OCI-LY1 (cell line): ENCODE measurements at regions not wholly inside any gene's neighbourhood (a gene's known extent, or its start where the extent isn't known, plus 50 kb on each side); places are given as distances from the start of the nearest gene placed in this dataset.

Experiments
- H2AFZ ChIP-seq: fragments of 200-600 bp; sonication (generic), shearing (Covaris generic); 2 replicates; pipeline ENCODE4 v1.6.0; 2014; ENCODE audit warnings: antibody characterized with exemption, mild to moderate bottlenecking, low read length
- H3F3A ChIP-seq: fragments of 200-600 bp; sonication (generic), shearing (Covaris generic); 2 replicates; pipeline ENCODE4 v1.6.0; 2014; ENCODE audit warnings: mild to moderate bottlenecking, antibody characterized with exemption, low read length, moderate library complexity; ENCODE audit not compliant: insufficient read depth
- H3K27ac ChIP-seq: fragments of 200-600 bp; sonication (generic); 2 replicates; pipeline ENCODE4 v1.5.1; 2014; ENCODE audit warnings: low read length, mixed run types, mild to moderate bottlenecking, low read depth; ENCODE audit not compliant: poor library complexity, severe bottlenecking
- H3K27me3 ChIP-seq: fragments of 200-600 bp; sonication (generic); 2 replicates; pipeline ENCODE4 v1.6.0; 2014; ENCODE audit warnings: antibody characterized with exemption, mild to moderate bottlenecking, low read length, moderate library complexity; ENCODE audit not compliant: insufficient read depth
- H3K36me3 ChIP-seq: fragments of 200-600 bp; sonication (generic); 2 replicates; pipeline ENCODE4 v1.6.1; 2014; ENCODE audit warnings: mild to moderate bottlenecking, antibody characterized with exemption, low read length, moderate library complexity, mixed read lengths; ENCODE audit not compliant: insufficient read depth
- H3K4me1 ChIP-seq: fragments of 200-600 bp; sonication (generic); 2 replicates; pipeline ENCODE4 v1.5.1; 2014; ENCODE audit warnings: mild to moderate bottlenecking, low read length, moderate library complexity; ENCODE audit not compliant: insufficient read depth, severe bottlenecking
- H3K4me2 ChIP-seq: fragments of 200-600 bp; sonication (generic), shearing (Covaris generic); 2 replicates; pipeline ENCODE4 v1.6.1; 2014; ENCODE audit warnings: low read length
- H3K4me3 ChIP-seq: fragments of 200-600 bp; sonication (generic); 2 replicates; pipeline ENCODE4 v1.5.1; 2014; ENCODE audit warnings: low read length, low read depth, mild to moderate bottlenecking, mixed read lengths; ENCODE audit not compliant: poor library complexity, severe bottlenecking
- H3K79me2 ChIP-seq: fragments of 200-600 bp; shearing (Covaris generic); 2 replicates; pipeline ENCODE4 v1.6.1; 2016; ENCODE audit warnings: mixed run types, low read length, mixed read lengths; ENCODE audit not compliant: insufficient read depth
- H3K9ac ChIP-seq: fragments of 200-600 bp; sonication (generic), shearing (Covaris generic); 2 replicates; pipeline ENCODE4 v1.6.1; 2014; ENCODE audit warnings: mild to moderate bottlenecking, low read length, mixed read lengths
- H3K9me2 ChIP-seq: fragments of 200-600 bp; sonication (generic), shearing (Covaris generic); 2 replicates; pipeline ENCODE4 v1.6.1; 2014; ENCODE audit warnings: low read depth, mild to moderate bottlenecking, low read length, mixed read lengths
- H3K9me3 ChIP-seq: fragments of 200-600 bp; shearing (Covaris generic); 2 replicates; pipeline ENCODE4 v1.6.1; 2014; ENCODE audit warnings: low read length, mixed read lengths
- H4K20me1 ChIP-seq: fragments of 200-600 bp; sonication (generic), shearing (Covaris generic); 2 replicates; pipeline ENCODE4 v1.6.0; 2016; ENCODE audit warnings: mild to moderate bottlenecking, low read length; ENCODE audit not compliant: insufficient read depth
- CTCF ChIP-seq: fragments of 200-600 bp; sonication (generic), shearing (Covaris generic); IDR thresholded peaks from 2 replicates; pipeline ENCODE4 v1.5.1; 2017; ENCODE audit warnings: mild to moderate bottlenecking, antibody characterized with exemption, low read length, moderate library complexity, mixed read lengths
- EZH2 ChIP-seq: fragments of 200-600 bp; sonication (generic), shearing (Covaris generic); IDR thresholded peaks from 2 replicates; pipeline ENCODE4 v1.8.0; 2017; ENCODE audit warnings: borderline replicate concordance, mixed run types, mild to moderate bottlenecking, antibody characterized with exemption, low read length, moderate library complexity, mixed read lengths

- H3F3A ChIP-seq: no peaks in the 10 kb centered on the region
- H3K9me2 ChIP-seq: no peaks in the 10 kb centered on the region
- no peak for TF ChIP-seq EZH2
- no peak for TF ChIP-seq CTCF
- no peaks in the 10 kb centered on the region for H3K36me3 ChIP-seq
- H3K9me3 ChIP-seq: no peaks in the 10 kb centered on the region
- no peak overlapping the region for H3K4me3 ChIP-seq
- no peak overlapping the region for H2AFZ ChIP-seq
- no peaks in the 10 kb centered on the region for H3K79me2 ChIP-seq
- no peaks in the 10 kb centered on the region for H3K4me1 ChIP-seq
- H3K27me3 ChIP-seq: no peaks in the 10 kb centered on the region
- no peak overlapping the region for H3K9ac ChIP-seq
- no peak overlapping the region for H3K4me2 ChIP-seq
- H4K20me1 ChIP-seq: no peaks in the 10 kb centered on the region
- no peak overlapping the region for H3K27ac ChIP-seq
Measured at GRCh38 chr1:181255270-181255929, 166.9 kb downstream of the IER5 start.

GRCh38 chr1:181257117-181257516, 168.6 kb downstream of the IER5 start:
- Histone ChIP-seq H3F3A (no peaks in the 10 kb centered on the region), H3K4me1 (no peaks in the 10 kb centered on the region), H3K4me3 (no peak overlapping the region), H3K79me2 (no peaks in the 10 kb centered on the region), H3K4me2 (no peak overlapping the region), H3K27ac (no peak overlapping the region), H3K9me3 (no peaks in the 10 kb centered on the region), H4K20me1 (no peaks in the 10 kb centered on the region), H3K9ac (no peak overlapping the region), H3K9me2 (no peaks in the 10 kb centered on the region), H3K36me3 (no peaks in the 10 kb centered on the region), H3K27me3 (no peaks in the 10 kb centered on the region), H2AFZ (no peak overlapping the region)
- TF ChIP-seq EZH2: no peak
- no peak for TF ChIP-seq CTCF

- Histone ChIP-seq H3K36me3 (no peaks in the 10 kb centered on the region), H3K27ac (no peak overlapping the region), H4K20me1 (no peaks in the 10 kb centered on the region), H3K9me2 (no peaks in the 10 kb centered on the region), H3K27me3 (no peaks in the 10 kb centered on the region), H3K4me1 (no peaks in the 10 kb centered on the region), H2AFZ (no peak overlapping the region), H3K9ac (no peak overlapping the region), H3K4me2 (no peak overlapping the region), H3K9me3 (no peaks in the 10 kb centered on the region), H3F3A (no peaks in the 10 kb centered on the region), H3K4me3 (no peak overlapping the region), H3K79me2 (no peaks in the 10 kb centered on the region)
- TF ChIP-seq CTCF: no peak
- TF ChIP-seq EZH2: no peak
Measured at GRCh38 chr1:181259026-181259745, 170.7 kb downstream of the IER5 start.
